ENCODE measurements at regions not wholly inside any gene's neighbourhood (a gene's known extent, or its start where the extent isn't known, plus 50 kb on each side); places are given as distances from the start of the nearest gene placed in this dataset.

DNA sequence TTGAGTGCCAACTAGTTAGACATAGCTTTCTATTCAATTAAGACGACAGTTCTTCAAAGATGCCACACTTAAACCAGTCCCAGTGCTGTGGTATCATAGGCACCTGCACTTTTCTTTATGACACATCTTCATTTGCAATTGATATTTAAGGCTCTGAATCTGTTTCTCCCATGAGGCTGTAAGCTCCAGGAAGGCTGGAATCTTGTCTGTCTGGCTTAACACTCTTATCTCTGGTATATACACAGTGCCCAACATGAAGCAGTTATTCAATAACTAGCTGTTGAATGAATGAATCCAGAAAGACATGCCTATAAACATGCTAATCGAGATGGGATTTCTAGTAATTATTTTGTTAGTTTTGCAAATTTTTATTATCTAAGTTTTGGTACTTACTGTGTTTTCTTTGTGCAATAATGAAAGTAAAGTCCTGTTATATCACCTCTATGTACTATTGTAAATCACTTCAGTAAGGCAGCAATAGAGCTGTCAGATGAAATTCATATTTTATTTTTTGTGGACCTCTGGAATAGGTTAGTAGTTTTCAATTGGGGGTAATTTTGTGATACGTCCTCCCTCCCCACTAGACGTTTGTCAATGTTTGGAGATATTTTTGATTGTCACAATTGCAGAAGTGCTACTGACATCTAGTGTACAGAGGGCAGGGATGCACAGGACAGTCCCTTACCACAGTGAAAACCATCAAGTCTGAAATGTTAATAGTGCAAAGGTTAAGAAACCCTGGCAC lies 51.3 kb upstream of the STEAP4 start:
- Histone ChIP-seq H3K9ac (ENCODE audit: low read depth in 2 of 2, low read length in 2 of 2) (no peak overlapping the region), H3K27ac (no peak overlapping the region), H3K36me3 (no peaks in the 10 kb centered on the region), H3K4me3 (no peak overlapping the region), H3K27me3 (no peaks in the 10 kb centered on the region), H3K4me1 (peaks cover 4% of the 10 kb centered on the region), H3K9me3 (no peaks in the 10 kb centered on the region)
- intact Hi-C loops (cut with DNase I), result loop anchor here (2.0 kb wide), 1 partner anchor 115 kb away; no protein-coding TSS in a partner anchor
- no peak for DNase-seq
- TF ChIP-seq, protein P1, sequence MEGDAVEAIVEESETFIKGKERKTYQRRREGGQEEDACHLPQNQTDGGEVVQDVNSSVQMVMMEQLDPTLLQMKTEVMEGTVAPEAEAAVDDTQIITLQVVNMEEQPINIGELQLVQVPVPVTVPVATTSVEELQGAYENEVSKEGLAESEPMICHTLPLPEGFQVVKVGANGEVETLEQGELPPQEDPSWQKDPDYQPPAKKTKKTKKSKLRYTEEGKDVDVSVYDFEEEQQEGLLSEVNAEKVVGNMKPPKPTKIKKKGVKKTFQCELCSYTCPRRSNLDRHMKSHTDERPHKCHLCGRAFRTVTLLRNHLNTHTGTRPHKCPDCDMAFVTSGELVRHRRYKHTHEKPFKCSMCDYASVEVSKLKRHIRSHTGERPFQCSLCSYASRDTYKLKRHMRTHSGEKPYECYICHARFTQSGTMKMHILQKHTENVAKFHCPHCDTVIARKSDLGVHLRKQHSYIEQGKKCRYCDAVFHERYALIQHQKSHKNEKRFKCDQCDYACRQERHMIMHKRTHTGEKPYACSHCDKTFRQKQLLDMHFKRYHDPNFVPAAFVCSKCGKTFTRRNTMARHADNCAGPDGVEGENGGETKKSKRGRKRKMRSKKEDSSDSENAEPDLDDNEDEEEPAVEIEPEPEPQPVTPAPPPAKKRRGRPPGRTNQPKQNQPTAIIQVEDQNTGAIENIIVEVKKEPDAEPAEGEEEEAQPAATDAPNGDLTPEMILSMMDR (IDR thresholded peaks at IDR 0.05), result peak; percentile 14

- no peaks in the 10 kb centered on the region for H3K27me3 ChIP-seq
- H3K4me1 ChIP-seq, result peaks cover 4% of the 10 kb centered on the region
- H3K9me3 ChIP-seq, result no peaks in the 10 kb centered on the region
- no peak overlapping the region for H3K4me3 ChIP-seq
- DNase-seq, result peak; percentile 28
- no peaks in the 10 kb centered on the region for H3K36me3 ChIP-seq
- no peak overlapping the region for H3K9ac ChIP-seq (ENCODE audit: low read depth in 2 of 2, low read length in 2 of 2)
- no peak overlapping the region for H3K27ac ChIP-seq
- intact Hi-C loops (cut with DNase I), result no loop called here
- TF ChIP-seq, protein P1 (IDR thresholded peaks at IDR 0.05), result peak; percentile 20
Measured at GRCh38 chr7:88357294-88357693, 50.6 kb upstream of the STEAP4 start.
